ENCODE measurements at regions not wholly inside any gene's neighbourhood (a gene's known extent, or its start where the extent isn't known, plus 50 kb on each side); places are given as distances from the start of the nearest gene placed in this dataset.

GRCh38 chr5:56487528-56488115, 254.5 kb upstream of the ANKRD55 start:
- no peak for TF ChIP-seq CTCF (IDR thresholded peaks at IDR 0.05)
- TF ChIP-seq POLR2A (IDR thresholded peaks at IDR 0.05) = no peak

All from suprapubic skin (tissue), 3 donors.